Thyroid gland (tissue), 4 donors: ENCODE measurements at regions not wholly inside any gene's neighbourhood (a gene's known extent, or its start where the extent isn't known, plus 50 kb on each side); places are given as distances from the start of the nearest gene placed in this dataset.

Experiments
- DNase-seq, 2 donors: peaks; one replicate each; pipeline ENCODE4 v3.0.0-alpha.2; 2019
- H3K27ac ChIP-seq, 3 donors: fragments of 200-600 bp; sonication (generic); 1 replicate in 2 of 3; 2 replicates in 1 of 3; pipeline ENCODE4 v1.5.1; 2016 to 2019; ENCODE audit warnings: mild to moderate bottlenecking in 1 of 3, moderate library complexity in 1 of 3
- H3K27me3 ChIP-seq: fragments of 200-600 bp; sonication (generic); one replicate; pipeline ENCODE4 v1.5.1; 2019
- H3K36me3 ChIP-seq, 2 donors: fragments of 200-600 bp; sonication (generic); one replicate each; pipeline ENCODE4 v1.5.1; 2016 to 2019
- H3K4me1 ChIP-seq, 2 donors: fragments of 200-600 bp; sonication (generic); one replicate each; pipeline ENCODE4 v1.5.1; 2017 to 2019
- H3K4me3 ChIP-seq, 3 donors: fragments of 200-600 bp; sonication (generic); replicated peaks in 1 of 3; 1 replicate in 2 of 3; 2 replicates in 1 of 3; pipeline ENCODE4 v1.5.1; 2016; ENCODE audit warnings: mild to moderate bottlenecking in 1 of 3
- H3K9me3 ChIP-seq: fragments of 200-600 bp; sonication (generic); one replicate; pipeline ENCODE4 v1.5.1; 2017
- CTCF ChIP-seq, 6 experiments: fragments of 200-600 bp in 3 of 6; fragments of 450-650 bp in 3 of 6; sonication (generic) in 3 of 6; IDR thresholded peaks; one replicate each; pipeline ENCODE4 v1.5.1; 2016 to 2019; ENCODE audit warnings: antibody characterized with exemption in 6 of 6, mild to moderate bottlenecking in 2 of 6, inconsistent platforms in 1 of 6, moderate library complexity in 1 of 6
- POLR2A ChIP-seq, 2 donors: fragments of 450-650 bp; IDR thresholded peaks; one replicate each; pipeline ENCODE4 v1.6.1; 2017; ENCODE audit warnings: antibody characterized with exemption in 2 of 2, mild to moderate bottlenecking in 2 of 2, moderate library complexity in 1 of 2
- WGBS, 2 donors: methylation state at CpG; one replicate each; pipeline ENCODE4 v1.1.5; 2017; 5-methylcytosine and 5-hydroxymethylcytosine counted together
- intact Hi-C: fragments of 100-400 bp; cut with DNase I; formaldehyde crosslinking; loops from one replicate; pipeline ENCODE4 v1.15.1; 2023

- 61 to 72% methylated on average over 2 of the region's 2 CpGs for WGBS, 2 donors
- intact Hi-C loops, result no loop called here
- Histone ChIP-seq H3K4me3 (no peak overlapping the region), H3K36me3 (no peaks in the 10 kb centered on the region), H3K27ac (no peak overlapping the region), H3K27me3 (no peaks in the 10 kb centered on the region), H3K4me1 (no peaks in the 10 kb centered on the region), H3K9me3 (no peaks in the 10 kb centered on the region)
- TF ChIP-seq CTCF (IDR thresholded peaks at IDR 0.05) (no peak), POLR2A (IDR thresholded peaks at IDR 0.05) (no peak)
- DNase-seq, result no peak
Measured at GRCh38 chrX:148270499-148270898, 229.9 kb upstream of the AFF2 start.

GRCh38 chrX:148271263-148271662, 229.2 kb upstream of the AFF2 start:
- WGBS, 2 donors, result 78 to 81% methylated on average over 2 of the region's 2 CpGs
- no peaks in the 10 kb centered on the region for H3K4me1 ChIP-seq
- no peaks in the 10 kb centered on the region for H3K36me3 ChIP-seq
- no peak overlapping the region for H3K27ac ChIP-seq
- DNase-seq, result no peak
- no peak overlapping the region for H3K4me3 ChIP-seq
- no peaks in the 10 kb centered on the region for H3K27me3 ChIP-seq
- intact Hi-C loops, result no loop called here
- TF ChIP-seq POLR2A (IDR thresholded peaks at IDR 0.05) (no peak), CTCF (IDR thresholded peaks at IDR 0.05) (no peak)
- no peaks in the 10 kb centered on the region for H3K9me3 ChIP-seq

GRCh38 chrX:148281920-148282319, 218.5 kb upstream of the AFF2 start:
- no peak for DNase-seq
- H3K9me3 ChIP-seq, result no peaks in the 10 kb centered on the region
- TF ChIP-seq POLR2A (IDR thresholded peaks at IDR 0.05) (no peak), CTCF (IDR thresholded peaks at IDR 0.05) (no peak)
- H3K4me1 ChIP-seq, result no peaks in the 10 kb centered on the region
- no peak overlapping the region for H3K4me3 ChIP-seq
- intact Hi-C loops, result no loop called here
- H3K36me3 ChIP-seq, result no peaks in the 10 kb centered on the region
- WGBS, 2 donors, result 61 to 67% methylated on average over 1 of the region's 1 CpG
- no peak overlapping the region for H3K27ac ChIP-seq
- H3K27me3 ChIP-seq, result no peaks in the 10 kb centered on the region

- Histone ChIP-seq H3K27ac (no peak overlapping the region), H3K27me3 (no peaks in the 10 kb centered on the region), H3K4me3 (no peak overlapping the region), H3K4me1 (no peaks in the 10 kb centered on the region), H3K36me3 (no peaks in the 10 kb centered on the region), H3K9me3 (no peaks in the 10 kb centered on the region)
- DNase-seq, result no peak
- no peak for TF ChIP-seq POLR2A (IDR thresholded peaks at IDR 0.05)
- no peak for TF ChIP-seq CTCF (IDR thresholded peaks at IDR 0.05)
- WGBS, 2 donors, result 44 to 50% methylated on average over 1 of the region's 1 CpG
- intact Hi-C loops, result no loop called here
Measured at GRCh38 chrX:148282504-148282903, 217.9 kb upstream of the AFF2 start.

- 92 to 95% methylated on average over 1 of the region's 1 CpG for WGBS, 2 donors
- Histone ChIP-seq H3K4me1 (no peaks in the 10 kb centered on the region), H3K27ac (no peak overlapping the region), H3K9me3 (no peaks in the 10 kb centered on the region), H3K27me3 (no peaks in the 10 kb centered on the region), H3K4me3 (no peak overlapping the region), H3K36me3 (no peaks in the 10 kb centered on the region)
- TF ChIP-seq POLR2A (IDR thresholded peaks at IDR 0.05), result no peak
- no peak for TF ChIP-seq CTCF (IDR thresholded peaks at IDR 0.05)
- intact Hi-C loops, result no loop called here
- DNase-seq, result no peak
Measured at GRCh38 chrX:148284056-148284455, 216.4 kb upstream of the AFF2 start.
